ENCODE measurements at regions not wholly inside any gene's neighbourhood (a gene's known extent, or its start where the extent isn't known, plus 50 kb on each side); places are given as distances from the start of the nearest gene placed in this dataset.
"Not testable (repeated sequence)": the region's sequence is repeated elsewhere in the genome, so short reads cannot be mapped to it uniquely, and the experiment has no call there.

GRCh38 chr13:21884299-21884909 is 213.5 kb downstream of the FGF9 start:
- H3K4me3 ChIP-seq (ENCODE audit: low read depth, low read length): no peak overlapping the region
- TF ChIP-seq, protein P1, sequence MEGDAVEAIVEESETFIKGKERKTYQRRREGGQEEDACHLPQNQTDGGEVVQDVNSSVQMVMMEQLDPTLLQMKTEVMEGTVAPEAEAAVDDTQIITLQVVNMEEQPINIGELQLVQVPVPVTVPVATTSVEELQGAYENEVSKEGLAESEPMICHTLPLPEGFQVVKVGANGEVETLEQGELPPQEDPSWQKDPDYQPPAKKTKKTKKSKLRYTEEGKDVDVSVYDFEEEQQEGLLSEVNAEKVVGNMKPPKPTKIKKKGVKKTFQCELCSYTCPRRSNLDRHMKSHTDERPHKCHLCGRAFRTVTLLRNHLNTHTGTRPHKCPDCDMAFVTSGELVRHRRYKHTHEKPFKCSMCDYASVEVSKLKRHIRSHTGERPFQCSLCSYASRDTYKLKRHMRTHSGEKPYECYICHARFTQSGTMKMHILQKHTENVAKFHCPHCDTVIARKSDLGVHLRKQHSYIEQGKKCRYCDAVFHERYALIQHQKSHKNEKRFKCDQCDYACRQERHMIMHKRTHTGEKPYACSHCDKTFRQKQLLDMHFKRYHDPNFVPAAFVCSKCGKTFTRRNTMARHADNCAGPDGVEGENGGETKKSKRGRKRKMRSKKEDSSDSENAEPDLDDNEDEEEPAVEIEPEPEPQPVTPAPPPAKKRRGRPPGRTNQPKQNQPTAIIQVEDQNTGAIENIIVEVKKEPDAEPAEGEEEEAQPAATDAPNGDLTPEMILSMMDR (IDR thresholded peaks at IDR 0.05; ENCODE audit: low read depth, low read length): no peak

- no peak overlapping the region for H3K4me3 ChIP-seq (ENCODE audit: low read depth, low read length)
- TF ChIP-seq, protein P1 (IDR thresholded peaks at IDR 0.05; ENCODE audit: low read depth, low read length): no peak
These were observed 214.2 kb downstream of the FGF9 start for GRCh38 chr13:21884965-21885567.

GRCh38 chr13:21885714-21886224 is 214.9 kb downstream of the FGF9 start:
- TF ChIP-seq, protein P1 (IDR thresholded peaks at IDR 0.05; ENCODE audit: low read depth, low read length): no peak
- no peak overlapping the region for H3K4me3 ChIP-seq (ENCODE audit: low read depth, low read length)

DNA sequence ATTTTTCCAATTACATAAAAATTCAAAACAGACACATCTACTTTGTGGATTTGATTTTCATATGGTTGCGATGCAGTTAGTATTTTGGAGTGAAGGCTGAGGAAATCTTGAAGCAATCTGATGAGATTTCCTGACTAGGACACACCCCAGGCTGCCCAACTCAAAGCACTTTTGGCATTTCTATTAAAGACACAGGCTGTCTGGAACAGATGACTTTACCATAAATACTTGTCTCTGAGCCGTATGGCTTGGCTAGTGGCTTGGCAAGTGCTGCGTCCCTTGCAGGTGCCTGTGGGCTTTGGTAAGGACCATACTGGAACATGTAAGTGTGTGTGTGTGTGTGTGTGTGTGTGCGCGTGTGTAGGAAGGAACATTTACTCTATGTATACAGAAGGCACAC is 218.8 kb downstream of the FGF9 start:
- TF ChIP-seq, protein P1 (IDR thresholded peaks at IDR 0.05; ENCODE audit: low read depth, low read length): no peak

GRCh38 chr13:21890220-21890619 is 219.3 kb downstream of the FGF9 start:
- not testable (repeated sequence) for H3K4me3 ChIP-seq (ENCODE audit: low read depth, low read length)

More for the DNA sequence above, 218.8 kb downstream of the FGF9 start:
- no peak overlapping the region for H3K4me3 ChIP-seq (ENCODE audit: low read depth, low read length)

DNA sequence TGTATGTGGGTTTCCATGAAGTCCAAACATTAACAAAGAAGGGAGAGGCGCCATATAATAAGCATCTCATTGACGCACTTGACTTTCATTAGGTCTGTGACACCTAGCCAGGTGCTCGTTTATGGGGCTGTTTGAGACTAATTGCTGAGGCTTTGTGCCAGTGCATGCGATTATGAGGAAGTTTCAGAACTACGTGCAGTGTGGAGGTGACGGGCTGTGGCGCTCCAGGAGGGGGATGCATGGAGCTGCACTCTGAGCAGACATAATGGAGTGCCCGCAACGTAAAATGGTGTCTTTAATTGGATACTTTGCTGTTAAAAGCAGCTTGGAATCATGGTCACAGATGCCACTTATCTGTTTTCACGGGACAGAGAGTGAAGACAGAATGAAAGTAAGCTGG is 223.2 kb downstream of the FGF9 start:
- TF ChIP-seq, protein P1 (IDR thresholded peaks at IDR 0.05; ENCODE audit: low read depth, low read length): no peak
- H3K4me3 ChIP-seq (ENCODE audit: low read depth, low read length): no peak overlapping the region

- TF ChIP-seq, protein P1 (IDR thresholded peaks at IDR 0.05; ENCODE audit: low read depth, low read length): no peak
- no peak overlapping the region for H3K4me3 ChIP-seq (ENCODE audit: low read depth, low read length)
These were observed 224.1 kb downstream of the FGF9 start for GRCh38 chr13:21894703-21895699.

Data from WI38 (cell line).